ENCODE measurements at regions not wholly inside any gene's neighbourhood (a gene's known extent, or its start where the extent isn't known, plus 50 kb on each side); places are given as distances from the start of the nearest gene placed in this dataset.

- H3K36me3 ChIP-seq = no peaks in the 10 kb centered on the region
- H3K4me1 ChIP-seq = no peaks in the 10 kb centered on the region
- H3K27me3 ChIP-seq = no peaks in the 10 kb centered on the region
- TF ChIP-seq, protein P1, sequence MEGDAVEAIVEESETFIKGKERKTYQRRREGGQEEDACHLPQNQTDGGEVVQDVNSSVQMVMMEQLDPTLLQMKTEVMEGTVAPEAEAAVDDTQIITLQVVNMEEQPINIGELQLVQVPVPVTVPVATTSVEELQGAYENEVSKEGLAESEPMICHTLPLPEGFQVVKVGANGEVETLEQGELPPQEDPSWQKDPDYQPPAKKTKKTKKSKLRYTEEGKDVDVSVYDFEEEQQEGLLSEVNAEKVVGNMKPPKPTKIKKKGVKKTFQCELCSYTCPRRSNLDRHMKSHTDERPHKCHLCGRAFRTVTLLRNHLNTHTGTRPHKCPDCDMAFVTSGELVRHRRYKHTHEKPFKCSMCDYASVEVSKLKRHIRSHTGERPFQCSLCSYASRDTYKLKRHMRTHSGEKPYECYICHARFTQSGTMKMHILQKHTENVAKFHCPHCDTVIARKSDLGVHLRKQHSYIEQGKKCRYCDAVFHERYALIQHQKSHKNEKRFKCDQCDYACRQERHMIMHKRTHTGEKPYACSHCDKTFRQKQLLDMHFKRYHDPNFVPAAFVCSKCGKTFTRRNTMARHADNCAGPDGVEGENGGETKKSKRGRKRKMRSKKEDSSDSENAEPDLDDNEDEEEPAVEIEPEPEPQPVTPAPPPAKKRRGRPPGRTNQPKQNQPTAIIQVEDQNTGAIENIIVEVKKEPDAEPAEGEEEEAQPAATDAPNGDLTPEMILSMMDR (IDR thresholded peaks at IDR 0.05; ENCODE audit: low read depth, low read length) = no peak
- no peak overlapping the region for H3K4me3 ChIP-seq (ENCODE audit: low read depth, low read length)
- DNase-seq = no peak
- no peaks in the 10 kb centered on the region for H3K9me3 ChIP-seq
Measured at GRCh38 chr5:63245271-63245670, 666.7 kb downstream of the LRRC70 start.

DNA sequence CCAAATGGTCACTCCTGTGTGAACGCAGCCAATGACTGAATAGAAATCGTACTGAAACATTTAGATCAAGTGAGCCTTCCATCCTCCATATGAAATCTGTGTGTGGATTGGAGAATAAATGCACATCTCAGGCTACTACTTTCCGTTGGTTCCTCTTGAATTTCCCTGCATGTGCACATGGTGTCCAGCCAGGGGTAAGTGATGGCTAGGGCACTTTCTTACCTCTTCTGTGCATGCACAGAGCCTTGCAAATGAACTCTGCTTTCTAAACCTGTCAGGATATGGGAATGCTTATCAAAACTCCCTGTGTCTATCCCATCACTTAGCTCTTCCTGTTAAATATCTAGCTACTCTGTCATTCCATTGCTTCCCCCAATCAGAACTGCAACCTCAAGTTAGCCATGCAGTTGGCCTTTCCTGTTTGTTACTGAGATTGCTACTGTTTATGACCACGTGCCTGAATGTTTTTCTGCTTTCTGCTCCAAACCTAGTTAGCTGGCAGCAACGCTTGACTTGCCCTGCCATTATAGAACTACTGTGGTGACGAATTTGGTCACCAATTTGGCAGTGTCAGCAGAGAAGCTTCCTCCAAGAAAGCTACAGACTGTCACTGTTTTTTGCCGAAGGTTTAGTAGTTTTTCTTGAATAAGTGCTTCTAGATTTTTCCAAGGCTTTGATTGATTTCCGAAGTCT is 661.6 kb downstream of the LRRC70 start:
- Histone ChIP-seq H3K4me3 (ENCODE audit: low read depth, low read length) (no peak overlapping the region), H3K36me3 (no peaks in the 10 kb centered on the region), H3K27me3 (no peaks in the 10 kb centered on the region), H3K9me3 (no peaks in the 10 kb centered on the region), H3K4me1 (no peaks in the 10 kb centered on the region)
- TF ChIP-seq, protein P1 (IDR thresholded peaks at IDR 0.05; ENCODE audit: low read depth, low read length) = no peak
- no peak for DNase-seq

- Histone ChIP-seq H3K36me3 (no peaks in the 10 kb centered on the region), H3K9me3 (no peaks in the 10 kb centered on the region), H3K4me3 (ENCODE audit: low read depth, low read length) (no peak overlapping the region), H3K27me3 (no peaks in the 10 kb centered on the region), H3K4me1 (no peaks in the 10 kb centered on the region)
- TF ChIP-seq, protein P1 (IDR thresholded peaks at IDR 0.05; ENCODE audit: low read depth, low read length) = no peak
- no peak for DNase-seq
Measured at GRCh38 chr5:63233911-63234310, 655.3 kb downstream of the LRRC70 start.

DNA sequence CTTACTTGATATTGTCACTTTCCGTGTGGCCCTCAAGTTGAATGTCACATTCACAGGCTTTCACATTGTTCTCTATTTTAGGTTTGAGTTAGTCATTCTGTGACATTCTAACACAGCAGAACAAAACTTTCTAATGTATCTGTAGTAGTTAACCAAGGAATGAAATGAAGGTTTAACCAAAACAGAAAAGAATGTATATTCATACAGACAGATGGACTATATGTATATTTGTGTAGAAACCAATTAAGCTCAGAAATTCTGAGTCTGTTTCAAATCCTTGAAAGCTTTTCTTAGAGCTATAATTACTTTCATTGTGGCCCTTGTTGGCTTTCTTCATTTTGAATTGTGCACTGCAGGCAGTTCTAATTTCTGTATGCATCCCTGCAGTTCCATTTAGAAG is 654.7 kb downstream of the LRRC70 start:
- DNase-seq = no peak
- H3K9me3 ChIP-seq = no peaks in the 10 kb centered on the region
- TF ChIP-seq, protein P1 (IDR thresholded peaks at IDR 0.05; ENCODE audit: low read depth, low read length) = no peak
- no peaks in the 10 kb centered on the region for H3K36me3 ChIP-seq
- no peaks in the 10 kb centered on the region for H3K27me3 ChIP-seq
- H3K4me1 ChIP-seq = no peaks in the 10 kb centered on the region
- no peak overlapping the region for H3K4me3 ChIP-seq (ENCODE audit: low read depth, low read length)

GRCh38 chr5:63230754-63231153 is 652.1 kb downstream of the LRRC70 start:
- no peaks in the 10 kb centered on the region for H3K36me3 ChIP-seq
- no peak overlapping the region for H3K4me3 ChIP-seq (ENCODE audit: low read depth, low read length)
- TF ChIP-seq, protein P1 (IDR thresholded peaks at IDR 0.05; ENCODE audit: low read depth, low read length) = no peak

GRCh38 chr5:63228154-63228553 is 649.5 kb downstream of the LRRC70 start:
- no peak for DNase-seq
- Histone ChIP-seq H3K36me3 (no peaks in the 10 kb centered on the region), H3K4me1 (no peaks in the 10 kb centered on the region), H3K4me3 (ENCODE audit: low read depth, low read length) (no peak overlapping the region), H3K27me3 (no peaks in the 10 kb centered on the region), H3K9me3 (no peaks in the 10 kb centered on the region)
- TF ChIP-seq, protein P1 (IDR thresholded peaks at IDR 0.05; ENCODE audit: low read depth, low read length) = no peak

More at GRCh38 chr5:63230754-63231153, 652.1 kb downstream of the LRRC70 start:
- DNase-seq = no peak
- H3K9me3 ChIP-seq = no peaks in the 10 kb centered on the region
- H3K27me3 ChIP-seq = no peaks in the 10 kb centered on the region
- no peaks in the 10 kb centered on the region for H3K4me1 ChIP-seq

Measured in BE2C (cell line).